ENCODE measurements at regions not wholly inside any gene's neighbourhood (a gene's known extent, or its start where the extent isn't known, plus 50 kb on each side); places are given as distances from the start of the nearest gene placed in this dataset.

DNA sequence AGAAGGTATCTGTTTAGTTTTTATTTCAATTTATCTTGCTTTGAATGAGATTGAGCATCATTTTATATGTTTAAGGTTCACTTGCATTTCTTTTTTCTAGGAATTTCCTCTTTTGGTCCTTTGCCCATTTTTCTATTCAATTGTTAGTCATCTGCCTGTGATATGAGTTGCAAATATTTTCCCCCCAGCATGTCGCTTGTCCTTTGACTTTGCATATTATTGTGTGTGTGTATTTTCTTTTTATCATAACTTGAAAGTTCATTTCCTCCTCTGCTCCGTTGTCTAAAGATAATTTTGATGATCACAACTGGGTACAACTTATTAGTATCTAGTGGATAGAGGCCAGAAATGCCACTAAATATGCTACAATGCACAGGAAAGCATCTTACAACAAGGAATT is 132.7 kb upstream of the MDFIC start:
- Histone ChIP-seq H3K9me3 (replicated peaks; ENCODE audit: control insufficient read depth, insufficient read depth, low read length) (no peaks in the 10 kb centered on the region; the same call in 2 of the 3 replicates), H3K79me2 (ENCODE audit: control insufficient read depth, insufficient read depth, low read length) (no peaks in the 10 kb centered on the region), H3K4me3 (no peak overlapping the region), H3K4me1 (ENCODE audit: control insufficient read depth, insufficient read depth, low read length) (no peaks in the 10 kb centered on the region), H4K20me1 (ENCODE audit: control insufficient read depth, insufficient read depth) (no peaks in the 10 kb centered on the region), H3K36me3 (ENCODE audit: control insufficient read depth in 2 of 2, insufficient read depth in 2 of 2, low read length in 1 of 2) (no peaks in the 10 kb centered on the region), H3K9ac (ENCODE audit: control insufficient read depth, insufficient read depth, low read length) (no peak overlapping the region), H3K4me2 (ENCODE audit: control insufficient read depth, insufficient read depth) (no peak overlapping the region), H2AFZ (ENCODE audit: control insufficient read depth, low read depth, low read length) (no peak overlapping the region; the same call in 1 of the 2 replicates), H3K27me3 (replicated peaks in 1 of 2; ENCODE audit: control insufficient read depth in 2 of 2, insufficient read depth in 2 of 2, low read length in 1 of 2) (no peaks in the 10 kb centered on the region), H3K27ac (ENCODE audit: control insufficient read depth, insufficient read depth) (no peak overlapping the region)
- POLR2A ChIA-PET, result interaction anchor here (1.6 kb wide), 1 partner anchor 10 kb away, joined by 3 read pairs; no protein-coding TSS in a partner anchor
- TF ChIP-seq, protein P1, sequence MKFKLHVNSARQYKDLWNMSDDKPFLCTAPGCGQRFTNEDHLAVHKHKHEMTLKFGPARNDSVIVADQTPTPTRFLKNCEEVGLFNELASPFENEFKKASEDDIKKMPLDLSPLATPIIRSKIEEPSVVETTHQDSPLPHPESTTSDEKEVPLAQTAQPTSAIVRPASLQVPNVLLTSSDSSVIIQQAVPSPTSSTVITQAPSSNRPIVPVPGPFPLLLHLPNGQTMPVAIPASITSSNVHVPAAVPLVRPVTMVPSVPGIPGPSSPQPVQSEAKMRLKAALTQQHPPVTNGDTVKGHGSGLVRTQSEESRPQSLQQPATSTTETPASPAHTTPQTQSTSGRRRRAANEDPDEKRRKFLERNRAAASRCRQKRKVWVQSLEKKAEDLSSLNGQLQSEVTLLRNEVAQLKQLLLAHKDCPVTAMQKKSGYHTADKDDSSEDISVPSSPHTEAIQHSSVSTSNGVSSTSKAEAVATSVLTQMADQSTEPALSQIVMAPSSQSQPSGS (IDR thresholded peaks at IDR 0.05; ENCODE audit: low read length), result no peak
- TF ChIP-seq POLR2A (IDR thresholded peaks at IDR 0.05; ENCODE audit: low read depth, low read length), result no peak
- no peak for TF ChIP-seq TCF7 (IDR thresholded peaks at IDR 0.05; ENCODE audit: borderline replicate concordance)
- no peak for TF ChIP-seq CBFB (IDR thresholded peaks at IDR 0.05; ENCODE audit: low read depth)
- no peak for TF ChIP-seq NR2C1 (IDR thresholded peaks at IDR 0.05)
- no peak for TF ChIP-seq HDAC2 (IDR thresholded peaks at IDR 0.05)
- RAD21 ChIA-PET (ENCODE audit: unreplicated experiment), result no interaction called here
- DNase-seq (ENCODE audit: low read depth, low spot score), result no peak
- no peak for FAIRE-seq
- intact Hi-C loops (cut with micrococcal nuclease; ENCODE audit: unreplicated experiment) (no loop called here), in situ Hi-C loops (cut with MboI) (no loop called here)
- CTCF ChIA-PET, result interaction anchor here (2.1 kb wide), 1 partner anchor 16 kb away, joined by 4 read pairs; no protein-coding TSS in a partner anchor
- no TSS peak for BruUV-seq (replicated peaks)
- 2% methylated on average over 2 of the region's 2 CpGs for WGBS (ENCODE audit: insufficient coverage, insufficient replicate concordance, low lambda C conversion rate, missing lambda C conversion rate)
- SMC1A ChIA-PET (ENCODE audit: uncharacterized antibody, unreplicated experiment), result interaction anchor here (2.4 kb wide), 1 partner anchor 11 kb away, joined by 7 read pairs; no protein-coding TSS in a partner anchor
- no peak for ATAC-seq

GRCh38 chr7:114789871-114790311 is 132.0 kb upstream of the MDFIC start:
- ATAC-seq (no peak), FAIRE-seq (no peak)
- no peak for TF ChIP-seq CEBPB (IDR thresholded peaks at IDR 0.05; ENCODE audit: borderline replicate concordance in 1 of 2, low read depth in 2 of 2, low read length in 2 of 2)
- TF ChIP-seq, protein P2, sequence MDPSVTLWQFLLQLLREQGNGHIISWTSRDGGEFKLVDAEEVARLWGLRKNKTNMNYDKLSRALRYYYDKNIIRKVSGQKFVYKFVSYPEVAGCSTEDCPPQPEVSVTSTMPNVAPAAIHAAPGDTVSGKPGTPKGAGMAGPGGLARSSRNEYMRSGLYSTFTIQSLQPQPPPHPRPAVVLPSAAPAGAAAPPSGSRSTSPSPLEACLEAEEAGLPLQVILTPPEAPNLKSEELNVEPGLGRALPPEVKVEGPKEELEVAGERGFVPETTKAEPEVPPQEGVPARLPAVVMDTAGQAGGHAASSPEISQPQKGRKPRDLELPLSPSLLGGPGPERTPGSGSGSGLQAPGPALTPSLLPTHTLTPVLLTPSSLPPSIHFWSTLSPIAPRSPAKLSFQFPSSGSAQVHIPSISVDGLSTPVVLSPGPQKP (IDR thresholded peaks at IDR 0.05; ENCODE audit: low read depth, low read length), result no peak
- TF ChIP-seq EED (IDR thresholded peaks at IDR 0.05; ENCODE audit: low read depth), result no peak
- TF ChIP-seq NFYB (IDR thresholded peaks at IDR 0.05; ENCODE audit: insufficient read depth, low read depth, low read length), result no peak
- no peak for TF ChIP-seq NR2C1 (IDR thresholded peaks at IDR 0.05)
- TF ChIP-seq RCOR1 (conservative IDR thresholded peaks at IDR 0.05; ENCODE audit: low read depth, low read length), result no peak
- TF ChIP-seq CHD1 (IDR thresholded peaks at IDR 0.05; ENCODE audit: low read depth, low read length), result no peak
- TF ChIP-seq TBL1XR1 (IDR thresholded peaks at IDR 0.05; ENCODE audit: low read depth, low read length), result no peak
- TF ChIP-seq USF2 (IDR thresholded peaks at IDR 0.05; ENCODE audit: borderline replicate concordance, low read depth, low read length), result no peak
- TF ChIP-seq, protein P1 (IDR thresholded peaks at IDR 0.05; ENCODE audit: low read length), result no peak
- no peak for TF ChIP-seq ZNF274 (IDR thresholded peaks at IDR 0.05; ENCODE audit: insufficient read depth, insufficient read length)

More at GRCh38 chr7:114789871-114790311, 132.0 kb upstream of the MDFIC start:
- Histone ChIP-seq H3K27ac (ENCODE audit: control insufficient read depth, insufficient read depth) (no peak overlapping the region), H3K9me3 (replicated peaks; ENCODE audit: control insufficient read depth, insufficient read depth, low read length) (no peaks in the 10 kb centered on the region; the same call in 2 of the 3 replicates), H3K9ac (ENCODE audit: control insufficient read depth, insufficient read depth, low read length) (no peak overlapping the region), H3K4me2 (ENCODE audit: control insufficient read depth, insufficient read depth) (no peak overlapping the region), H3K36me3 (ENCODE audit: control insufficient read depth in 2 of 2, insufficient read depth in 2 of 2, low read length in 1 of 2) (no peaks in the 10 kb centered on the region), H3K4me1 (ENCODE audit: control insufficient read depth, insufficient read depth, low read length) (no peaks in the 10 kb centered on the region), H3K4me3 (no peak overlapping the region), H2AFZ (ENCODE audit: control insufficient read depth, low read depth, low read length) (no peak overlapping the region), H4K20me1 (ENCODE audit: control insufficient read depth, insufficient read depth) (no peaks in the 10 kb centered on the region), H3K79me2 (ENCODE audit: control insufficient read depth, insufficient read depth, low read length) (no peaks in the 10 kb centered on the region), H3K27me3 (replicated peaks in 1 of 2; ENCODE audit: control insufficient read depth in 2 of 2, insufficient read depth in 2 of 2, low read length in 1 of 2) (no peaks in the 10 kb centered on the region)
- in situ Hi-C loops (cut with MboI), result no loop called here
- SMC1A ChIA-PET (ENCODE audit: uncharacterized antibody, unreplicated experiment), result no interaction called here
- no TSS peak for BruUV-seq (replicated peaks)
- CTCF ChIA-PET, result no interaction called here
- RAD21 ChIA-PET (ENCODE audit: unreplicated experiment), result no interaction called here
- DNase-seq (ENCODE audit: low read depth, low spot score), result no peak
- 52% methylated on average over 3 of the region's 3 CpGs for whole genome bisulfite sequencing (ENCODE audit: insufficient coverage, insufficient replicate concordance, low lambda C conversion rate, missing lambda C conversion rate)
- intact Hi-C loops (cut with micrococcal nuclease; ENCODE audit: unreplicated experiment), result no loop called here
- POLR2A ChIA-PET, result no interaction called here

All from GM12878 (cell line).